Kidney (tissue), 13 donors: ENCODE measurements at regions not wholly inside any gene's neighbourhood (a gene's known extent, or its start where the extent isn't known, plus 50 kb on each side); places are given as distances from the start of the nearest gene placed in this dataset.

ENCODE experiments used
- DNase-seq, 5 donors: peaks; one replicate each; pipeline ENCODE4 v3.0.0-alpha.2; 2013 to 2020
- FAIRE-seq: peaks from 2 replicates; lab custom pipeline; 2012; peaks lifted over from hg19 to GRCh38; lab: Jason Lieb, UNC
- H3K27ac ChIP-seq, 2 donors: one replicate each; pipeline ENCODE4 v1.7.0; 2013; ENCODE audit warnings: low read depth in 2 of 2, low read length in 2 of 2, inconsistent platforms in 1 of 2
- H3K27me3 ChIP-seq: one replicate; pipeline ENCODE4 v1.7.1; 2013; ENCODE audit warnings: low read length, inconsistent platforms; ENCODE audit not compliant: control insufficient read depth, insufficient read depth
- H3K36me3 ChIP-seq, 3 donors: one replicate each; pipeline versions ENCODE4 v1.7.0 to v1.7.1; 2013; ENCODE audit warnings: low read length in 3 of 3, control low read depth in 1 of 3, inconsistent platforms in 1 of 3; ENCODE audit not compliant: insufficient read depth in 3 of 3, control insufficient read depth in 2 of 3
- H3K4me1 ChIP-seq, 3 donors: one replicate each; pipeline versions ENCODE4 v1.7.0 to v1.7.1; 2013; ENCODE audit warnings: low read length in 3 of 3, inconsistent platforms in 1 of 3, low read depth in 1 of 3; ENCODE audit not compliant: control insufficient read depth in 2 of 3, insufficient read depth in 2 of 3
- H3K4me3 ChIP-seq, 3 donors: one replicate each; pipeline versions ENCODE4 v1.7.0 to v1.8.1; 2013; ENCODE audit warnings: low read length in 3 of 3, control low read depth in 1 of 3, inconsistent platforms in 1 of 3
- H3K9ac ChIP-seq, 3 donors: one replicate each; pipeline versions ENCODE4 v1.7.0 to v1.7.1; 2013; ENCODE audit warnings: low read length in 3 of 3, control low read depth in 1 of 3, inconsistent platforms in 1 of 3
- H3K9me3 ChIP-seq, 3 donors: one replicate each; pipeline versions ENCODE4 v1.7.0 to v1.7.1; 2013; ENCODE audit warnings: low read length in 3 of 3, control low read depth in 1 of 3, inconsistent platforms in 1 of 3; ENCODE audit not compliant: control insufficient read depth in 2 of 3, insufficient read depth in 1 of 3
- intact Hi-C: fragments of 100-400 bp; cut with DNase I; formaldehyde crosslinking; loops from one replicate; pipeline ENCODE4 v1.11.1; 2022
- TF ChIP-seq, protein P1 (sequence below): IDR thresholded peaks from 3 replicates; pipeline ENCODE4 v1.5.1; 2012; ENCODE audit warnings: mild to moderate bottlenecking, moderate library complexity, borderline replicate concordance; ENCODE audit not compliant: insufficient read depth; ENCODE audit errors: extremely low read depth
- donor health status: control.
- donor health status: control.
- donor health status: control.
- donor health status: control.
- donor health status: control.
- donor health status: DM: yes; HTN: yes; CAD: no.
- donor health status: Normal renal cell carcinoma (clear cell type).

DNA sequence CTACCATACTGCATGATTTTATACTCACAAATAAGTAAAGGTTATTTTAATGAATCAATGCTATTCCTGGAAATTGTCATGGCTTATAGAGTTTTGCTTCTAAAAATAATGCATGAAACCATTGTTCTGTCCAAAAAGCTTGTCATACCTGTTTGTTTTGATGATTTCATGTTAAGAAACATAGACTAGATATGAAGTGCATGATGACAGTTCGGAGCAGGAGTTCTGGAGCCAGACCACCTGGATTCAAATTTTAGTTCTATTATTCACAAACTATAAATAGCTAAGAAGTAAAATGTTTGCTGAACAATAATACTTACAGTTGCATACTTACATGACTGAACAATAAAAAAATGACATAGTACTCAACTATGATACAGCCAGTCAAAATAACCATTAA, 107.0 kb upstream of the AKR1E2 start:
- FAIRE-seq, result no peak
- Histone ChIP-seq H3K9me3 (no peaks in the 10 kb centered on the region), H3K4me1 (no peaks in the 10 kb centered on the region), H3K27ac (no peak overlapping the region), H3K9ac (no peak overlapping the region), H3K27me3 (no peaks in the 10 kb centered on the region), H3K4me3 (no peak overlapping the region), H3K36me3 (no peaks in the 10 kb centered on the region)
- DNase-seq, result no peak
- intact Hi-C loops, result no loop called here
- TF ChIP-seq, protein P1, sequence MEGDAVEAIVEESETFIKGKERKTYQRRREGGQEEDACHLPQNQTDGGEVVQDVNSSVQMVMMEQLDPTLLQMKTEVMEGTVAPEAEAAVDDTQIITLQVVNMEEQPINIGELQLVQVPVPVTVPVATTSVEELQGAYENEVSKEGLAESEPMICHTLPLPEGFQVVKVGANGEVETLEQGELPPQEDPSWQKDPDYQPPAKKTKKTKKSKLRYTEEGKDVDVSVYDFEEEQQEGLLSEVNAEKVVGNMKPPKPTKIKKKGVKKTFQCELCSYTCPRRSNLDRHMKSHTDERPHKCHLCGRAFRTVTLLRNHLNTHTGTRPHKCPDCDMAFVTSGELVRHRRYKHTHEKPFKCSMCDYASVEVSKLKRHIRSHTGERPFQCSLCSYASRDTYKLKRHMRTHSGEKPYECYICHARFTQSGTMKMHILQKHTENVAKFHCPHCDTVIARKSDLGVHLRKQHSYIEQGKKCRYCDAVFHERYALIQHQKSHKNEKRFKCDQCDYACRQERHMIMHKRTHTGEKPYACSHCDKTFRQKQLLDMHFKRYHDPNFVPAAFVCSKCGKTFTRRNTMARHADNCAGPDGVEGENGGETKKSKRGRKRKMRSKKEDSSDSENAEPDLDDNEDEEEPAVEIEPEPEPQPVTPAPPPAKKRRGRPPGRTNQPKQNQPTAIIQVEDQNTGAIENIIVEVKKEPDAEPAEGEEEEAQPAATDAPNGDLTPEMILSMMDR, result no peak

DNA sequence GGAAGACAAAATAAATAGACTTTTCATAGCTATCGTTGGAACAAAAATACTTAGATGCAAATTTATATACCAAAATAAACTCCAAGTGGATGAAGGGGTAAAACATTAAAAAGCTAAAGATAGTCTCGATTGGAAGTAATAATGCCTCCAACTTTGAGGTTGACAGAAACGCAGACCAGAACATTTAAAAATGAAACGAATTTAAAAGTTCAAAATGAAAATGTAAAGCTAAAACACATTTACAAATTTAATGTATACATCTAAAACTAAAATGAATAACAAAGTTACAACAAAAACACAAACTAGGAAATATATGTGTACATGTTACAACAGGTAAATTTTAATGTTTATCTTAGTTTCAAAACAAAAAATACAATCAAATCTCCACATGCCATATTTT, 107.5 kb upstream of the AKR1E2 start:
- TF ChIP-seq, protein P1, result no peak
- no peaks in the 10 kb centered on the region for H3K27me3 ChIP-seq
- no peak overlapping the region for H3K27ac ChIP-seq
- H3K9me3 ChIP-seq, result no peaks in the 10 kb centered on the region
- H3K36me3 ChIP-seq, result no peaks in the 10 kb centered on the region
- FAIRE-seq (peak; percentile 42), DNase-seq (no peak)
- intact Hi-C loops, result no loop called here
- no peaks in the 10 kb centered on the region for H3K4me1 ChIP-seq
- H3K4me3 ChIP-seq, result no peak overlapping the region
- H3K9ac ChIP-seq, result no peak overlapping the region

DNA sequence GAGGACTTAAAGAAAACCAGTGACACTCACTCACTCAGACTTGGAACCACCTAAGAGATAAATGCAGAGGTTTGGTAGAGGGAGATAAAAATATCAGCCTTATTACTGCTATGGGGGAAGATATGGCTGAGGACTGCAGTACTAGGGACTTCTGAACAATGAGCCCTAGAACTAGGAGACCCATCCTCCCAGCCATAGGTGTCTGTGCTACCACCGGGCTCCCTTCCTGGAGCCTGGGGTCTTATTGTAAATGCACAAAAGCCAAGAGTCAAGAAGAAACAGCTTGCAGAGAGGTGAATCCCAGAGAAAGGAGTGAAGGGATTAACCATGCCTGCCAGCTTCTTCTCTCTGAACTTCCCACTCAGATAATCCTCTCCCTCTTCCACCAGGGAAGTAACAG, 108.3 kb upstream of the AKR1E2 start:
- H3K4me3 ChIP-seq, result no peak overlapping the region
- TF ChIP-seq, protein P1, result no peak
- H3K27ac ChIP-seq, result no peak overlapping the region
- no peaks in the 10 kb centered on the region for H3K4me1 ChIP-seq
- H3K36me3 ChIP-seq, result no peaks in the 10 kb centered on the region
- DNase-seq, result no peak
- intact Hi-C loops, result no loop called here
- FAIRE-seq, result no peak
- H3K9me3 ChIP-seq, result no peaks in the 10 kb centered on the region
- H3K9ac ChIP-seq, result no peak overlapping the region
- H3K27me3 ChIP-seq, result no peaks in the 10 kb centered on the region

DNA sequence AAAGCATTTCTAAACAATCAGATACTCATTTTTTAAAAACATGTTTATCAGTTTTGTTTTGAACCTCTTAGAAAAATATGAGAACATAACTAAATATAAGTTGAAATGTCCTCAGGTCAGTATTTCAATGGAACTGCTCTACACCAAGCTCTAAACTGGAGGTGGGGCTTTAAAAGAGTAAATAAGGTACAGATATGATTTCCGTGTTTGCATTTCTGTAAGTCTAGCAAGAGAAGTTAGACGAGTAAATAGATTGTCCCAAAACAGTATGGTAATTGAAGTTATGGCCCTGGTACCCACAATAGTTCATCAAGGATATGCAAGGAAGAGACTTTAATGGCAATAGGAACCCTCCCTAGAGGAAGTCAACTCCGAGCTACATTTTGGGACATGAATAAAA, 115.1 kb upstream of the AKR1E2 start:
- H3K4me3 ChIP-seq, result no peak overlapping the region
- H3K27ac ChIP-seq, result no peak overlapping the region
- no peaks in the 10 kb centered on the region for H3K9me3 ChIP-seq
- no peaks in the 10 kb centered on the region for H3K27me3 ChIP-seq
- no peaks in the 10 kb centered on the region for H3K4me1 ChIP-seq
- FAIRE-seq (no peak), DNase-seq (no peak)
- TF ChIP-seq, protein P1, result no peak
- no peak overlapping the region for H3K9ac ChIP-seq
- H3K36me3 ChIP-seq, result no peaks in the 10 kb centered on the region
- intact Hi-C loops, result no loop called here
